SK-N-MC (cell line): ENCODE measurements at regions not wholly inside any gene's neighbourhood (a gene's known extent, or its start where the extent isn't known, plus 50 kb on each side); places are given as distances from the start of the nearest gene placed in this dataset.

Experiments
- EZH2 ChIP-seq: fragments of 200-600 bp; sonication (generic); IDR thresholded peaks from one replicate; pipeline ENCODE4 v1.6.1; 2017; ENCODE audit warnings: antibody characterized with exemption
- POLR2AphosphoS5 ChIP-seq: IDR thresholded peaks from 2 replicates; pipeline ENCODE4 v1.6.1; 2012; ENCODE audit warnings: mild to moderate bottlenecking, low read depth, low read length, borderline replicate concordance

GRCh38 chr11:45344028-45344427 lies 57.9 kb upstream of the SYT13 start:
- TF ChIP-seq EZH2 (no peak), POLR2AphosphoS5 (no peak)
